ENCODE measurements at regions not wholly inside any gene's neighbourhood (a gene's known extent, or its start where the extent isn't known, plus 50 kb on each side); places are given as distances from the start of the nearest gene placed in this dataset.
"Not testable (repeated sequence)": the region's sequence is repeated elsewhere in the genome, so short reads cannot be mapped to it uniquely, and the experiment has no call there.

- no peak for DNase-seq
These were observed 664.3 kb downstream of the TENT5A start for GRCh38 chr6:81088145-81088544.

- no peak for DNase-seq
These were observed 665.5 kb downstream of the TENT5A start for GRCh38 chr6:81086991-81087390.

GRCh38 chr6:81085431-81085790, 667.1 kb downstream of the TENT5A start:
- no peak for DNase-seq

GRCh38 chr6:81084776-81085430, 667.6 kb downstream of the TENT5A start:
- DNase-seq: no peak

GRCh38 chr6:81075974-81076373, 676.5 kb downstream of the TENT5A start:
- peak; percentile 42 for DNase-seq

GRCh38 chr6:81073318-81073717, 679.2 kb downstream of the TENT5A start:
- no peak for DNase-seq

- no peak for DNase-seq
These were observed 681.4 kb downstream of the TENT5A start for GRCh38 chr6:81071121-81071520.

- no peak for DNase-seq
These were observed 685.4 kb downstream of the TENT5A start for GRCh38 chr6:81067057-81067456.

GRCh38 chr6:81063891-81064290, 688.6 kb downstream of the TENT5A start:
- DNase-seq: no peak

GRCh38 chr6:81054036-81054435, 698.4 kb downstream of the TENT5A start:
- no peak for DNase-seq

GRCh38 chr6:81051952-81052351, 700.5 kb downstream of the TENT5A start:
- DNase-seq: no peak

- DNase-seq: no peak
These were observed 702.9 kb downstream of the TENT5A start for GRCh38 chr6:81049425-81050042.

- DNase-seq: no peak
These were observed 721.1 kb downstream of the TENT5A start for GRCh38 chr6:81031416-81031815.

GRCh38 chr6:81026041-81026553, 726.4 kb downstream of the TENT5A start:
- DNase-seq: no peak

GRCh38 chr6:81023709-81024108, 728.8 kb downstream of the TENT5A start:
- DNase-seq: no peak

GRCh38 chr6:81023007-81023582, 729.4 kb downstream of the TENT5A start:
- DNase-seq: no peak

GRCh38 chr6:81017586-81017985, 734.9 kb downstream of the TENT5A start:
- DNase-seq: not testable (repeated sequence)

GRCh38 chr6:81003894-81004293, 748.6 kb downstream of the TENT5A start:
- no peak for DNase-seq

GRCh38 chr6:81003156-81003555, 749.3 kb downstream of the TENT5A start:
- no peak for DNase-seq

GRCh38 chr6:81002126-81002525, 750.4 kb downstream of the TENT5A start:
- DNase-seq: no peak

GRCh38 chr6:80991316-80991715, 761.2 kb downstream of the TENT5A start:
- no peak for DNase-seq

GRCh38 chr6:80988892-80989291, 763.6 kb downstream of the TENT5A start:
- no peak for DNase-seq

GRCh38 chr6:80988286-80988685, 764.2 kb downstream of the TENT5A start:
- DNase-seq: no peak

GRCh38 chr6:80981226-80981625, 771.3 kb downstream of the TENT5A start:
- not testable (repeated sequence) for DNase-seq
